HPDE6-E6E7 (cell line): ENCODE measurements at regions not wholly inside any gene's neighbourhood (a gene's known extent, or its start where the extent isn't known, plus 50 kb on each side); places are given as distances from the start of the nearest gene placed in this dataset.
A peak's percentile ranks its signal among the peaks of the same experiment; 100 is the strongest.
"Not testable (repeated sequence)": the region's sequence is repeated elsewhere in the genome, so short reads cannot be mapped to it uniquely, and the experiment has no call there.

ENCODE experiments used
- DNase-seq: peaks from one replicate; pipeline ENCODE4 v3.0.0; 2011; ENCODE audit warnings: missing footprints; ENCODE audit errors: extremely low spot score

- DNase-seq: no peak
These were observed 258.9 kb downstream of the SETD4 start for GRCh38 chr21:35801391-35801790.

- not testable (repeated sequence) for DNase-seq
These were observed 259.4 kb downstream of the SETD4 start for GRCh38 chr21:35800796-35801385.

GRCh38 chr21:35796844-35797243 is 263.5 kb downstream of the SETD4 start:
- DNase-seq: no peak

GRCh38 chr21:35794527-35794926 is 265.8 kb downstream of the SETD4 start:
- not testable (repeated sequence) for DNase-seq

- DNase-seq: no peak
These were observed 267.6 kb downstream of the SETD4 start for GRCh38 chr21:35792569-35793305.

- no peak for DNase-seq
These were observed 268.6 kb downstream of the SETD4 start for GRCh38 chr21:35791541-35792325.

GRCh38 chr21:35783721-35784120 is 276.6 kb downstream of the SETD4 start:
- DNase-seq: no peak

- DNase-seq: no peak
These were observed 277.7 kb downstream of the SETD4 start for GRCh38 chr21:35782667-35783066.

- DNase-seq: no peak
These were observed 279.3 kb downstream of the SETD4 start for GRCh38 chr21:35780983-35781382.

GRCh38 chr21:35779690-35780570 is 280.4 kb downstream of the SETD4 start:
- DNase-seq: no peak

GRCh38 chr21:35779167-35779566 is 281.2 kb downstream of the SETD4 start:
- DNase-seq: no peak

GRCh38 chr21:35777081-35777480 is 283.2 kb downstream of the SETD4 start:
- no peak for DNase-seq

GRCh38 chr21:35775778-35776544 is 284.4 kb downstream of the SETD4 start:
- DNase-seq: peak; percentile 79

GRCh38 chr21:35770101-35770945 is 290.0 kb downstream of the SETD4 start:
- no peak for DNase-seq

- no peak for DNase-seq
These were observed 292.1 kb downstream of the SETD4 start for GRCh38 chr21:35768187-35768586.

GRCh38 chr21:35764586-35764985 is 295.7 kb downstream of the SETD4 start:
- DNase-seq: no peak

GRCh38 chr21:35764077-35764476 is 296.2 kb downstream of the SETD4 start:
- DNase-seq: no peak

- DNase-seq: no peak
These were observed 305.7 kb downstream of the SETD4 start for GRCh38 chr21:35754583-35754982.

GRCh38 chr21:35753308-35753707 is 307.0 kb downstream of the SETD4 start:
- no peak for DNase-seq

- no peak for DNase-seq
These were observed 309.2 kb downstream of the SETD4 start for GRCh38 chr21:35751171-35751570.
